B cell (primary cell): ENCODE measurements at regions not wholly inside any gene's neighbourhood (a gene's known extent, or its start where the extent isn't known, plus 50 kb on each side); places are given as distances from the start of the nearest gene placed in this dataset.

Source experiments
- EZH2 ChIP-seq: IDR thresholded peaks from 2 replicates; pipeline ENCODE4 v1.6.1; 2012; ENCODE audit warnings: borderline replicate concordance, low read depth, mild to moderate bottlenecking, moderate library complexity, low read length; ENCODE audit not compliant: insufficient read depth, poor library complexity, severe bottlenecking
- TF ChIP-seq, protein P1 (sequence below): fragments of 200-600 bp; IDR thresholded peaks from one replicate; pipeline ENCODE4 v1.8.0; 2022; ENCODE audit warnings: antibody characterized with exemption, mild to moderate bottlenecking

DNA sequence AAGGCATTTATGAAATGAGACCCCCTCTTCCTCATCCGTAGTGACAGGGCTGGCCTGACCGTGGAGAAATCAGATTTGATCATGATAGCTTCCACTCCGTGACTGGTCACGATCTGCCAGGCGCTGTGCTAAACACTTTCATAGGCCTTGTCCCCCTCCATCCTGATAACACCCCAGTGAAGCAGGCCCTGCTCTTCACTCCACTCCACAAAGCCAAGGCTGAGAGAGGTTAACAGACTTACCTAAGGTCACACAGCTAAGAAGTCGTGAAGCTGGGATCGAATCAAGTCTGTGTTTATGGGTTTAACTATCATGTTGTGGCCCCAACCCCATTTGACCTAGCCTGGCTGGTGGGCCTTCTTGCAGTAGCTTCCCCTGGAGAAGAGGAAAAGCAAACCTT lies 53.3 kb upstream of the IL17B start:
- TF ChIP-seq, protein P1, sequence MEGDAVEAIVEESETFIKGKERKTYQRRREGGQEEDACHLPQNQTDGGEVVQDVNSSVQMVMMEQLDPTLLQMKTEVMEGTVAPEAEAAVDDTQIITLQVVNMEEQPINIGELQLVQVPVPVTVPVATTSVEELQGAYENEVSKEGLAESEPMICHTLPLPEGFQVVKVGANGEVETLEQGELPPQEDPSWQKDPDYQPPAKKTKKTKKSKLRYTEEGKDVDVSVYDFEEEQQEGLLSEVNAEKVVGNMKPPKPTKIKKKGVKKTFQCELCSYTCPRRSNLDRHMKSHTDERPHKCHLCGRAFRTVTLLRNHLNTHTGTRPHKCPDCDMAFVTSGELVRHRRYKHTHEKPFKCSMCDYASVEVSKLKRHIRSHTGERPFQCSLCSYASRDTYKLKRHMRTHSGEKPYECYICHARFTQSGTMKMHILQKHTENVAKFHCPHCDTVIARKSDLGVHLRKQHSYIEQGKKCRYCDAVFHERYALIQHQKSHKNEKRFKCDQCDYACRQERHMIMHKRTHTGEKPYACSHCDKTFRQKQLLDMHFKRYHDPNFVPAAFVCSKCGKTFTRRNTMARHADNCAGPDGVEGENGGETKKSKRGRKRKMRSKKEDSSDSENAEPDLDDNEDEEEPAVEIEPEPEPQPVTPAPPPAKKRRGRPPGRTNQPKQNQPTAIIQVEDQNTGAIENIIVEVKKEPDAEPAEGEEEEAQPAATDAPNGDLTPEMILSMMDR: no peak
- no peak for TF ChIP-seq EZH2
